Jurkat, Clone E6-1 (cell line): ENCODE measurements at regions not wholly inside any gene's neighbourhood (a gene's known extent, or its start where the extent isn't known, plus 50 kb on each side); places are given as distances from the start of the nearest gene placed in this dataset.

Source experiments
- DNase-seq: peaks from one replicate; pipeline ENCODE4 v3.0.0-alpha.2; 2011; ENCODE audit warnings: low read depth, low spot score
- H3K4me3 ChIP-seq: 2 replicates; pipeline ENCODE4 v1.5.1; 2011; ENCODE audit warnings: mild to moderate bottlenecking, low read length, control low read depth, moderate library complexity

DNA sequence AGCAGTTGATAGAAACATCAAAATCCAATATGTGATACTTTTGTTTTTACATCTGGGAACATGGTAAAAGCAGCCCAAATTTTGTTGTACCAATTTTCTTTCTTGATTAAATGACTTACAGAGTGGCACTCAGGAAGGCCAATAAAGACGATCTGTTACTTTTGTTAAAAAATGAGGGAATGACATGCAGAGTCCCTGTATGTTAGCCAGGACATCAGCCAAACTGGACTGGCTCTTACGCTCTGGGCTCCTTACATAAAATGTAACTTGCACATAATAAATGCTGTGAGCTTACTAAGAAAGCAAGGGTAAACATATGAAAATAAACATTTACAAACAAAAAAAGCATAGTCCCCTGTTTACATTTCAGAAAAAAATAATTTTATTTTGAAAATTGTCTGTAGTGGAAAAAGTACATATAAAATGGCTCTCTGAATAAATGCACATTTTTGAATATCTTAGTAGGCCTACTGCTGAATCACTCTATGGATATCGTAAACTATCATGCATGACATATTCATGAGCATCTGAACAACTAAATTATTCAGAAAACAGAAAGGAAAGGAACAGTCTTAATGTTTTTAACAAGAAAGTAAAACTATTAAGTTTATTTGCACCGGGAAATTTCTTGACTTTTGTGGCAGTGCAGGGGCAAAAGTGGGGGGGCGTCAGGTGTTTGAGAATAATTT is 534.5 kb downstream of the KCTD12 start:
- H3K4me3 ChIP-seq: no peak overlapping the region
- no peak for DNase-seq

- H3K4me3 ChIP-seq: no peak overlapping the region
- no peak for DNase-seq
These were observed 535.8 kb downstream of the KCTD12 start for GRCh38 chr13:76350399-76350798.

GRCh38 chr13:76349700-76350099 is 536.5 kb downstream of the KCTD12 start:
- no peak for DNase-seq
- H3K4me3 ChIP-seq: no peak overlapping the region

DNA sequence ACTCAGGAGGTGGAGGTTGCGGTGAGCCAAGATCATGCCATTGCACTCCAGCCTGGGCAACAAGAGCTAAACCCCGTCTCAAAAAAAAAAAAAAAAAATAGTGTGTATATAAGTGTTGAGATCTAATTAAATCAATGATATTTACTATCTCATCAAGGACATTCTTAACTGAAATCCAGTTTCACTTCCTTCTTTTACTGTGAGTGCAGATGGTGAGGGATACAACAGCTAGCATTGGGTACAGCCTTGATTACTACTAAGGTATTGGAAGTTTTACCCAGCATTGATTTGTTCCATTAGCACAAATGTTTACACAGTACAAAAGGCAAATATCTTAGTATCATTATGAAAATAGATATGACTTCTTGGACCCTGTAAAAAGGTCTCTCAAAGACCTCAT is 546.6 kb downstream of the KCTD12 start:
- H3K4me3 ChIP-seq: no peak overlapping the region
- no peak for DNase-seq

DNA sequence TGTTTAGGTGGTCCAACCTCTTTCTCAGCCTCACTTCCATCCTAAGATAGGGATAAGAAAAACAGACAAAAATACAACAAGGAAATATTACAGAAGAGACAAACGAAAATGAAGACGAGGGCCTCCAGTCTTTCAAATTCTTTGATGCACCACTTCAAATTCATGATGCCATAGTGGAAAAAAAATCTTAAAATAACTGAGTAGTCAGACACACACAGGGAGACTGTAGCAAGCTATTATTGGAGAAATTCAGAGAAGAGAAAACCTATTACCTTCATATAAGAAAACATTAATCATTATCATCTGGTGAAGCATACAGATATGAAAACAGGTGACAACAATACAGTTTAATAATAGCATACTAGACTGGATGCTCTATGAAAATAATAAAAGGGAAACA is 548.2 kb downstream of the KCTD12 start:
- no peak for DNase-seq
- no peak overlapping the region for H3K4me3 ChIP-seq

GRCh38 chr13:76336889-76337844 is 549.0 kb downstream of the KCTD12 start:
- DNase-seq: no peak
- no peak overlapping the region for H3K4me3 ChIP-seq

DNA sequence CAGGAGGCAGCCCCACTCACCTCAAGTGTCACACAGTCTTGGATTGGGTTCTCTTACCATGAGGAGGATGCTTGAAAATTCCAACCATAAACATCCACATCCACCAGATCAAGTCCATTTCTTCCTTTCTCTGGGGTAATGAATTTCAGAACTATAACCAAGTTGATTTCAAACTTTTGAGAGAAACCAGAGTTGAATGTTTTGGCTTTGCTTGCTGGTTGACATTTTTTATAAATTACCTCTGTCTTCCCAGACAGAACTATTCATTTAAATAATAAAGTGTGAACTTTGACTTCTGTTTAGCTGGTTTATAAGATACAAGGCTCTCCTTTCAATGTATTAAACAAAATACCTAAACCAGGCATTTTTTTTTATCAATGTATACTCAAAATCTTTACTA is 550.7 kb downstream of the KCTD12 start:
- H3K4me3 ChIP-seq: no peak overlapping the region
- DNase-seq: no peak

DNA sequence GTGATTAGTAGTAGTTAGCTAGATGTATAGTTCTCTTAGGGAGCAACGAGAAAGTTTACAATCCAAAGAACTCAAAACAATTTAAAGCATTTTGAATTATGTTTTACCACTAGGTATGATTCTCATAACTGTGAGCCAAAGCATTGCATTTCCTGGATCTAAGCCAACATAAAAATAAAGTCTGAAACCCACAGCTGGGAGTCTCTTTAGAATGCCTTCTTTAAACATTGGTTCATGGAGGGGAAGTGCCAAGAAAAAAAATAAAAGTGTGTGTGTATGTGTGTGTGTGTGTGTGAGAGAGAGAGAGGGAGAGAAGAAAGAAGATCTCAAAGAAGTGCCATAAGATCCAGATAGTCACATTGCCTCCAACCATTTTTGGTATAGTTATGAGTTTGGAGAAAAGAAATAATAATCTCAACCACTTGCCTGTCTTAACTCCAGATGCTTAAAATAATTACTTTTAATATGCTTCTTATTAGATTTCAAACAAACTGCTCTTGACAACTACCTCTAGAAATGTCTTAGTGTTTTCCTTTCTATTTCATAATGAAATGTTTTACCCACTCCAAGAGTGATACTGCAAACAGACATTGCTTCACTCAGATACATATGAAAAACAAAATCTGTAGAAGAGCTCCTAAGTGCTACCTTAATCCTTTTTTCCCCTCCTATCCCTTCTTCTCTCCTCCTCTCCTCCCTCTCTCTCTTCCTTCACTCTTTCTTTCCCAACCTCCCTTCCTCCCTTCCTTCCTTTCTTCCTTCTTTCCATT is 554.1 kb downstream of the KCTD12 start:
- no peak for DNase-seq
- no peak overlapping the region for H3K4me3 ChIP-seq

DNA sequence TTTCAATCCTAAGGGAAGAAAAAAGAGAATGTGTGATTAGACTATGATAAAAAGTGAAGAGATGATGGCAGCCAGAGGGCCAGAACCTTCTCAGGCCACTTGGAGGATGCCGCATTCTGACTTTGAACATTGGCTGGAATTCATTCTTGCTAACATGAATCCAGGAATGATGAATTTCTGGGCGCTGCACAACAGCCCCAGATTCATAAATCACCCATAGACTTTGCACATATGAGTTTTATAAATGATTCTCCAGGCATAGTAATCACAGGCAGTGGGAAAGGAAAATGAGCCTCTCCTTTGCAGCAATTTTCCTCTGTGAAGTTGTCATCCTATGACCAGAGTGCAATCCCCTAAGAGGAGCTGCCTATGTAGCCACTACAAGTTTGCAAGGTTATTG is 555.4 kb downstream of the KCTD12 start:
- DNase-seq: no peak
- no peak overlapping the region for H3K4me3 ChIP-seq

GRCh38 chr13:76329866-76330580 is 556.2 kb downstream of the KCTD12 start:
- H3K4me3 ChIP-seq: no peak overlapping the region

GRCh38 chr13:76329004-76329403 is 557.2 kb downstream of the KCTD12 start:
- no peak overlapping the region for H3K4me3 ChIP-seq
- DNase-seq: no peak

More at GRCh38 chr13:76329866-76330580, 556.2 kb downstream of the KCTD12 start:
- no peak for DNase-seq

GRCh38 chr13:76326343-76326742 is 559.9 kb downstream of the KCTD12 start:
- no peak for DNase-seq
- H3K4me3 ChIP-seq: no peak overlapping the region

DNA sequence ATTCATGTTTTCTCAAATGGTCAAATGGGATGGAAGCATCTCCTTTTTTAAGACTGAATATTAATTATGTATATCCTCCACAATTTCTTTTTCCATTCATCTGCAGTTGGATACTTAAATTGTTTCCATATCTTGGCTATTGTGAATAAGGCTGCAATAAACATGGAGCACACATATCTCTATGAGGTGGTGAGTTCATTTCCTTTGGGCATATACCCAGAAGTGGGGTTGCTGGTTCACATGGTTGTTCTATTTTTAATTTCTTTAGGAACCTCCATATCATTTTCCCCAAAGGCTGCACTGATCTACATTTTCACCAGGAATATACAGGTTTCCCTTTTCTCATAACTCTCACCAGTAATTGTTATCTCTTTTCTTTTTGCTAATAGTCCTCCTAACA is 566.3 kb downstream of the KCTD12 start:
- no peak overlapping the region for H3K4me3 ChIP-seq
- DNase-seq: no peak

DNA sequence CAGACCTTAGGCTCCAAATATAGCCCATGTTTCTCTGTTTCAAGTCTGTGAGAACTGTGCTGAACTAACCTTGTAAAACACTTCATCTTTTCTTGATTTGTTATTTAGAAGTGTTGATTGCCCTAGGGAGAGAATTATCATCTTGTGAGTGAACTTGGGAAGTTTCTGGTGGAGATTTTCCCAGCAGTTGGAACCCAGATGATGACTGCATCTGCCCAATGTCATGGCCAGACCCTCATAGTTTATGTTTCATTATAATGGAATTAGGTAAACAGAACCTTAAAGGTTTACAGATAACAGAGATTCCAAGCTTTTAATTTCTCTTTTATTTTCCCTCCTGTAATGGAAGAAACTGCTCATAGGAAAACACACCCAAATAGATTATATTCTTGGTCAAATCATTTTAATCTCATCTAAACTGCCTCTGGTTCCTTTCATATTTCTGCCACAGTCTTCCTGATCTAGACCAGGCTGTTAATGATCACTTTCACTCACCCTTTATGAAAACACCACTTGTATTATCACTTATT is 569.1 kb downstream of the KCTD12 start:
- H3K4me3 ChIP-seq: no peak overlapping the region
- no peak for DNase-seq

- DNase-seq: no peak
- H3K4me3 ChIP-seq: no peak overlapping the region
These were observed 571.7 kb downstream of the KCTD12 start for GRCh38 chr13:76314495-76314894.

DNA sequence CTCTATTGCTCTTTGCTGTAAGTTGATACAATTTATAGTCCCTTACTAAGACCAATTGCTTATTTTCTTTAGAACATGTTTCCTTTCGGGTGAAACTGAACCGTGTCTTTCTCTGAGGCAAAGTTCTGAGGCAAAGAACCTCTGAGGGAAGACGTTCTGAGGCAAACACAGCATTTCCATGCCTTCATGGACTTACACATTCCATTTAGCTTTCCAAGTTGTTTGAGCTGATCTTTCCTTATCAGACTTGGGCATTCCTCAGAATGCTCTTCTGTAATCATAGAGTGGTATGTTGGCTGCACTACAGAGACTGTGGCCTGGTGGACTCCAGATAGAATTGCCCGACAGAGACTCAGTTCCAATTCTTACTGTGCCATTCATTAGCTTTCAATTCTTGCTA is 579.1 kb downstream of the KCTD12 start:
- no peak overlapping the region for H3K4me3 ChIP-seq
- no peak for DNase-seq

GRCh38 chr13:76300688-76301087 is 585.5 kb downstream of the KCTD12 start:
- no peak for DNase-seq
- H3K4me3 ChIP-seq: no peak overlapping the region

DNA sequence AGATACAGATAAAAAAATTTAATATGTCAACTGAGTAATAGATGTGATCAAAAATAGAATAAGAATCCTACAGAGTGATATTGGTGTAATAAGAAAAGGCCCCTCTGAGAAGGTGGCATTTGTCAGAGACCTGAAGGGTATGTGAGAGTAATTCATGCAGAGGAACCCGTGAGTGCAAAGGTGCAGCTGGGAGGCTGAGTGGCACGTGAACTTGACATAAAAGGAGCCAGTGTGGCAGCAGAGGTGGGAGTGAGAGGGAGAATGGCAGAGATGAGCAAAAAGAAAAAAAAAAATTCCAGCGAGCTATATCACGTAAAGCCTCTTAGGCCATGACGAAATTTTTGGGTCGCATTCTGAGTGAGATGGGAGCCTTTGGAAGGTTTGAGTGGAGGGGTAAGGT is 588.9 kb downstream of the KCTD12 start:
- no peak for DNase-seq

DNA sequence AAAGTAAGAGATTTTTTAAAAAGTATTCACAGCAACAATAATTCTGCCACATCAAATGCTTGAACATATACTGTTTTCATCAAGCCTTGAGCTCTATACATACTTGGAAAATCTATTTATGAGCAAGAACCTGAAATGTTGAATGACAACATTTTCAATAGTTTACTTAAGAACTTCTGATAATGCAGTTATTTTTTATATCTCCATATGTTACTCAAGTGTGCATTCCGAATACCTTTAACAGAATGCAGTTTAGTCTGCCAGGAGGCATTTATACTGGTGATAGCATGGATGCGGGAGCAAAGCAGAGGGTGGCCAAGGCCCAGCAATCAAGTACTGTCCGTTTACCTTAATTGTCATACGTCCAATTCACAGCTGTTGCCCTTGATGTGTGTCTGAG is 589.5 kb downstream of the KCTD12 start:
- H3K4me3 ChIP-seq: no peak overlapping the region
- DNase-seq: no peak

More for the DNA sequence above, 588.9 kb downstream of the KCTD12 start:
- H3K4me3 ChIP-seq: no peak overlapping the region
